GM12875 (cell line): ENCODE measurements at regions not wholly inside any gene's neighbourhood (a gene's known extent, or its start where the extent isn't known, plus 50 kb on each side); places are given as distances from the start of the nearest gene placed in this dataset.

Experiments used
- H3K4me3 ChIP-seq: one replicate; pipeline ENCODE4 v1.5.1; 2011; ENCODE audit warnings: low read depth, low read length, control low read depth
- TF ChIP-seq, protein P1 (sequence below): IDR thresholded peaks from 2 replicates; pipeline ENCODE4 v1.5.1; 2011; ENCODE audit warnings: low read depth, mild to moderate bottlenecking, control low read depth, inconsistent platforms, low read length, moderate library complexity, borderline replicate concordance; ENCODE audit not compliant: insufficient read depth

DNA sequence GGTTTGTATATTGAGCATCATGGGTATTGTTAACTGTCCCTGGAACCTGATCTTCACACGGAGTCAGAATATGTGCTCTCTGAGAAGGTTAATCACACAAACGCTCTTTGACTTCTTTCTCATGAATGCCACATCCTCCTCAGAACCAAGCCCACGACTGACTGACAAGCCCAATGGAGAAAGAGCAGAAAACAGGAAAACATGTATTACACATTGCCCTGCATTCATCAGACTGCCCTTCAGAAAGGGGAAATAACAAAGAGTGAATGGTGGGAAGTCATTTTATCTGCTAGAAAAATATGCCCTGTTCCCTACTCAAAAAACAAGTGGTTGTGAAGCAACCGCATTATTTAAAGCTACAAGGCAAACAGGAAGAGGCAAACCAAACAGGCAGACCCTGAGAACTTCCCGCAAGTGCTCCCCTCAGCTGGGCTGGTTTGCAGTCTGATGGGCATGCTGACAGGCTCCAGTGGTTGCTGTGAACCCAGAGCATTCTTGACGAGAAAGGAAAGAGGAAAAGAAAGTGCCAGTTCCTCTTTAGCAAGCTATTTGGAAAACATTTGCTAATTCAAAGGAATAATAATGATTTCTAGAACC, 172.9 kb upstream of the SETBP1 start:
- H3K4me3 ChIP-seq, result no peak overlapping the region
- TF ChIP-seq, protein P1, sequence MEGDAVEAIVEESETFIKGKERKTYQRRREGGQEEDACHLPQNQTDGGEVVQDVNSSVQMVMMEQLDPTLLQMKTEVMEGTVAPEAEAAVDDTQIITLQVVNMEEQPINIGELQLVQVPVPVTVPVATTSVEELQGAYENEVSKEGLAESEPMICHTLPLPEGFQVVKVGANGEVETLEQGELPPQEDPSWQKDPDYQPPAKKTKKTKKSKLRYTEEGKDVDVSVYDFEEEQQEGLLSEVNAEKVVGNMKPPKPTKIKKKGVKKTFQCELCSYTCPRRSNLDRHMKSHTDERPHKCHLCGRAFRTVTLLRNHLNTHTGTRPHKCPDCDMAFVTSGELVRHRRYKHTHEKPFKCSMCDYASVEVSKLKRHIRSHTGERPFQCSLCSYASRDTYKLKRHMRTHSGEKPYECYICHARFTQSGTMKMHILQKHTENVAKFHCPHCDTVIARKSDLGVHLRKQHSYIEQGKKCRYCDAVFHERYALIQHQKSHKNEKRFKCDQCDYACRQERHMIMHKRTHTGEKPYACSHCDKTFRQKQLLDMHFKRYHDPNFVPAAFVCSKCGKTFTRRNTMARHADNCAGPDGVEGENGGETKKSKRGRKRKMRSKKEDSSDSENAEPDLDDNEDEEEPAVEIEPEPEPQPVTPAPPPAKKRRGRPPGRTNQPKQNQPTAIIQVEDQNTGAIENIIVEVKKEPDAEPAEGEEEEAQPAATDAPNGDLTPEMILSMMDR, result no peak

DNA sequence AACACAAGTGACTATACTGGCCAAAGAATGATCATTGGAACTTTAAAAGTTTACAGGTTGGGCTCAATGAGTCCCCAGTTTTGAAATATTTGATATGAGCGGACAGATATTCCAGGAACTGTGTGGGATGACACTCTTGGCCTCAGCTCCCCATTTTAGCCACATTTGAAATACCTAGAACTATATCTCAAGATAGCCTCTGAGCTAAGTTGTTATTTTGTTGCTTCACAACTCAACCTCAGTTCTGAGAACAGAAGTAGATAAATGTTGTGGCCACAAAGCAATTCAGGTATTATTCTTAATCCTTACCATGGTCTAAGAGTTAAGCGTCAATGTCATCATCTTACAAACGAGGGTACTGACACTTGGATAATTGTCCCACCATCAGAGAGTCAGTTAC, 172.2 kb upstream of the SETBP1 start:
- no peak overlapping the region for H3K4me3 ChIP-seq
- TF ChIP-seq, protein P1, result no peak

DNA sequence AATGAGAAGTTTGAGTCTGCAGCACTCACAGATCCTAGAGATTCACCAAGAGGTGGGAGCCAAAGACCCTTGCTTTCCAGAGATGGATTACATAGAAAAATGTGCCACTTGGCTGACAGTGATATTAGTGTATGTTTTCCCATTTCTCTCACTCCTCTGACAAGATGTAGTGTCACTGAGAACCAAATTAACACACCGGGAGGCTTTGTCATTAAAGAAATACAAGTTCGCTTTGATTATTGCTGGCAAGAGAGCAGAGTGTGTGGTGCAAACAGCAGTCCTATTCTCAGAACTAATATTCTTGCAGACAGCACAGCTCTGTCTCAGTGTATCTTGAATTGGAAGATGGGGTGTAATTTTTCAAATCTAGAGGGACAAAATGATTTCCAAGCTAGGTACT, 171.6 kb upstream of the SETBP1 start:
- TF ChIP-seq, protein P1, result no peak
- H3K4me3 ChIP-seq, result no peak overlapping the region

DNA sequence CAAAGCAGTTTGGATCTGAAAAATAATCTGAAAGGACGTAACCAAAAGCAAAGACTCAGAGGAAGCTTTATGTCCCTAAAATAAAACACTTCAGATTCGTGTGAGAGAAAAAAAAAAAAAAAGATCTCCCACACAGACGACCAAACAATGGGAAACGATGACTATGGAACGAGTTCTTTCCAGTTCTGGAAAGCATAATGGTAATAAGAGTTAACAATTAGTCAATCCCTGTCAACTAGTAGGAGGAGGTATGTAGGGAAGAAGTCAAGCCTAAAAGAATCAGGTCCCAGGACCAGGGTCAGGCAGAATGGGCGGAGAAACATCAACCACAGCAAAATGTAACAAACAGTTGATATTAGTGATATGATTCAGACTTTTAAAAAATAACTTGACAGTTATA, 170.3 kb upstream of the SETBP1 start:
- TF ChIP-seq, protein P1, result no peak

DNA sequence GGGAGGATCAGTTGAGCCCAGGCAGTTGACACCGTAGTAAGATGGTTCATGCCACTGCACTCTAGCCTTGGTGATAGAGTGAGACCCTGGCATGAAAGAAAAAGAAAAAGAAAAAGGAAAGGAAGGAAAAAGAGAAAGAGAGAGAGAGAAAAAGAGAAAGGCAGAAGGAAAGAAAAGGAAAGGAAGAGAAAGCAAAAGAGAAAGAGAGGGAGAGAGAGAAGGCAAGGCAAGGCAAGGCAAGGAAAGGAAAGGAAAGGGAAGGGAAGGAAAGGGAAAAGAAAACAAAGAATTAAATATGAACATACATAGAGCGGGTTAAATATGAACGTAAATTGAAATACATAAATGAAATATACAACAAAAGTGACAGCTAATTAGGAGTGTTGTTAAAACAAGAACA, 167.5 kb upstream of the SETBP1 start:
- TF ChIP-seq, protein P1, result no peak
- no peak overlapping the region for H3K4me3 ChIP-seq

More for the DNA sequence above, 170.3 kb upstream of the SETBP1 start:
- no peak overlapping the region for H3K4me3 ChIP-seq

DNA sequence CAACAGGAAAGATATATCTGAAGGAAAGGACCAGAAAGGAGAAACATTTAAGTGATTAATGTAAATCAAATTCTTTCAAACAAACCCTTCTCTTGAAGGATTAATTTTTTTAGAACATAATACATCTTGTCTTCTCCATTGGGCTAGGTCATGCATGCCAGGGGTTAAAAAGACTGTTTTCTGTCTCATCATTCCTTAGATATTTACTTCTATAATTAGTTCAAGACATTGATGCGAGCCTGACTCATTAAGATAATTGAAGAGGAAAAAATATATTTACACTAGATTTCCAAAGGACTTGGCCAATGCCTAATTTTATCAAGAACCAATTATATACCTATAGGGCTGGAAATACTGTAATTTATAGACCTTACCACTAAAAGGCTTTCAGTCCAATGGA, 166.6 kb upstream of the SETBP1 start:
- no peak overlapping the region for H3K4me3 ChIP-seq
- TF ChIP-seq, protein P1, result no peak

DNA sequence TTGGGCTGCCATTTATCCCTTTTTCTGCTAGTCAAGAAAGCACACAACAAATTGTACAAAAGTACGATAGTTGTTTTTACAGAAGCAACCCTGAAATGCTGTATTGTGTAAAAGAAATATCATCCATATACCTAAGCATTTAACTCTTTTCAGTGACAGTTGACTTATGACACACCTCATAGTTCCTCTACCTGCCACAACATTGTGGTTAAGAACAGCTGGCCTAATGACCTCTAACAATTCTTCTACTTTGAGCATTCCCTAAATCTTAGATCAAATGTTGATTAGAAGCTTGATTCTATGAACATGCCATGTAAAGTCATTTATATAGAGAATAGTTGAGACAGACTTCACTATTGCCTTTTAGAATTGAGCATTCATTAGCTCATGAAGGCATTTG, 165.9 kb upstream of the SETBP1 start:
- TF ChIP-seq, protein P1, result no peak
- no peak overlapping the region for H3K4me3 ChIP-seq
